Activated CD4-positive, alpha-beta memory T cell treated with anti-CD3 and anti-CD28 coated beads, Interleukin-2, amount 10 ng/mL, durations not matched to agents 7 days and 5 days (primary cell): ENCODE measurements at regions not wholly inside any gene's neighbourhood (a gene's known extent, or its start where the extent isn't known, plus 50 kb on each side); places are given as distances from the start of the nearest gene placed in this dataset.
A peak's percentile ranks its signal among the peaks of the same experiment; 100 is the strongest.
"Not testable (repeated sequence)": the region's sequence is repeated elsewhere in the genome, so short reads cannot be mapped to it uniquely, and the experiment has no call there.

Experiments used
- CTCF ChIA-PET: fragments of 350-600 bp; sonication (Branson Sonifier 250); formaldehyde crosslinking; loops from one replicate; lab custom pipeline; 2021; ENCODE audit warnings: antibody characterized with exemption, inconsistent platforms; lab: Charles Lee
- POLR2A ChIA-PET: fragments of 350-600 bp; sonication (Branson Sonifier 250); formaldehyde crosslinking; loops from one replicate; lab custom pipeline; 2021; ENCODE audit warnings: antibody characterized with exemption; lab: Charles Lee
- DNase-seq: peaks from one replicate; pipeline ENCODE4 v3.0.0-alpha.2; 2020
- H3K27ac Mint-ChIP-seq: one replicate; pipeline ENCODE4 v1.8.0; 2021; ENCODE audit warnings: mild to moderate bottlenecking, mixed read lengths
- H3K27me3 Mint-ChIP-seq: one replicate; pipeline ENCODE4 v1.8.0; 2021; ENCODE audit warnings: mixed read lengths
- H3K36me3 Mint-ChIP-seq: one replicate; pipeline ENCODE4 v1.8.0; 2021; ENCODE audit warnings: low read depth, mixed read lengths
- H3K4me1 Mint-ChIP-seq: one replicate; pipeline ENCODE4 v1.8.0; 2021; ENCODE audit warnings: mixed read lengths
- H3K4me3 Mint-ChIP-seq: one replicate; pipeline ENCODE4 v1.8.0; 2021; ENCODE audit warnings: mild to moderate bottlenecking, mixed read lengths
- H3K9me3 Mint-ChIP-seq: one replicate; pipeline ENCODE4 v1.8.0; 2021; ENCODE audit warnings: mixed read lengths

DNA sequence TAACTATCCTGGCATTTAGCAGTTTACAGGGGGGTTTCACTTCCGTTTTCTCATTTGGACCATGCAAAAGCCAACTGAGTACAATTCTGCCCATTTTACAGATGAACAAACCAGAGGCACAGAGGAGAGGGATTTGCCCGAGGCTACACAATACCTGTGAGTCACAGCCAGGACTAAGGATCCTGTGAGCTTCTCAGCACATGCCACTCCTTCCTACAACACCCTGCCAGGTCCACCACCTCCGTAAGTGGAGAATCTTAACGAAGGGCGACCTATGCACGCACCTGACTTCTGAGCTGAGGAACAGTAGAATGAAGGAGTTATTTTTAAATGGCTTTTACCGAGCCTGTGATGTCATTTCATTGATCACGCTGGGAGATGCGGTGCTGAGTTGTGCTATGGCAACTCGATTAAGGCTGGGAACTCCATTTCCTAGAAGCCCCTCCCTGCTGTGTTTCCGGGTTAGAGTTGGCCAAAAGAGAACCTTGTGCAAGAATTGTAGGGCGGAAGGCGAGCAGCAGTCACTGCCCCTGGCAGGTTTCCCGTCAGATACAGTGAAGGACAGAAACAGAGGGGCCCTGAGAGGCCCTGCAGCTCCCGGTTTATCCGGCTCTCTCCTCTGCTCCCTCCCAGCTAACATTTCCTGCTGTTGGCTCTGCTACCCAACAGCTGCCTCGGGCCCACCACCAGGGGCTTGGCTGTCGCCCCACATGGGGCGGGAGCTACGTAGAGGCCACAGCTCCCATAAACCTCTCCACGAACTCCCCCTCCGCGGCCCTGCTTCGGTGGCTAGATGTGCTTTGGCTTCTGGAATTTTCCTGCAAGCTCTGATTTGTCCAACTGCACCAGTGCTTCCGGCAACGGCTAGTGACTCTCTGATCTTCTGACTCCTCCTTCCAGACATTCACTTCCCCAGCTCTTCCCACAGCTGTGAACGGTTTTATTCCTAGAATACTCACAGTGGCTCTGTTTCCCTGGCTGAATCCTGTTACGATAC is 75.1 kb upstream of the USP9X start:
- POLR2A ChIA-PET = interaction anchor here (1.1 to 2.1 kb wide), 3 partner anchors 13 to 75 kb away, joined by 3 to 21 read pairs (median 4); partner anchors contain the start of gene USP9X
- H3K36me3 Mint-ChIP-seq = no peaks in the 10 kb centered on the region
- DNase-seq = peak; percentile 69
- H3K27ac Mint-ChIP-seq = peak overlapping the region; percentile 64
- H3K4me1 Mint-ChIP-seq = peaks cover 26% of the 10 kb centered on the region
- CTCF ChIA-PET = interaction anchor here (0.9 kb wide), 1 partner anchor 105 kb away, joined by 3 read pairs; no protein-coding TSS in a partner anchor
- H3K27me3 Mint-ChIP-seq = peaks cover 7% of the 10 kb centered on the region
- H3K9me3 Mint-ChIP-seq = no peaks in the 10 kb centered on the region
- peak overlapping the region; percentile 66 for H3K4me3 Mint-ChIP-seq

GRCh38 chrX:41014776-41015360 is 70.4 kb upstream of the USP9X start:
- H3K4me3 Mint-ChIP-seq = no peak overlapping the region
- H3K27ac Mint-ChIP-seq = no peak overlapping the region
- H3K36me3 Mint-ChIP-seq = no peaks in the 10 kb centered on the region
- POLR2A ChIA-PET = interaction anchor here (1.0 kb wide), 1 partner anchor 70 kb away, joined by 3 read pairs; the partner anchor contains the start of gene USP9X
- H3K4me1 Mint-ChIP-seq = peaks cover 20% of the 10 kb centered on the region
- H3K27me3 Mint-ChIP-seq = peaks cover 3% of the 10 kb centered on the region
- DNase-seq = no peak
- H3K9me3 Mint-ChIP-seq = no peaks in the 10 kb centered on the region
- CTCF ChIA-PET = no interaction called here

GRCh38 chrX:41017785-41018184 is 67.5 kb upstream of the USP9X start:
- H3K27ac Mint-ChIP-seq, H3K27me3 Mint-ChIP-seq, CTCF ChIA-PET, H3K36me3 Mint-ChIP-seq, H3K4me3 Mint-ChIP-seq, DNase-seq, H3K9me3 Mint-ChIP-seq, POLR2A ChIA-PET: not testable (repeated sequence)
- peaks cover 12% of the 10 kb centered on the region for H3K4me1 Mint-ChIP-seq

DNA sequence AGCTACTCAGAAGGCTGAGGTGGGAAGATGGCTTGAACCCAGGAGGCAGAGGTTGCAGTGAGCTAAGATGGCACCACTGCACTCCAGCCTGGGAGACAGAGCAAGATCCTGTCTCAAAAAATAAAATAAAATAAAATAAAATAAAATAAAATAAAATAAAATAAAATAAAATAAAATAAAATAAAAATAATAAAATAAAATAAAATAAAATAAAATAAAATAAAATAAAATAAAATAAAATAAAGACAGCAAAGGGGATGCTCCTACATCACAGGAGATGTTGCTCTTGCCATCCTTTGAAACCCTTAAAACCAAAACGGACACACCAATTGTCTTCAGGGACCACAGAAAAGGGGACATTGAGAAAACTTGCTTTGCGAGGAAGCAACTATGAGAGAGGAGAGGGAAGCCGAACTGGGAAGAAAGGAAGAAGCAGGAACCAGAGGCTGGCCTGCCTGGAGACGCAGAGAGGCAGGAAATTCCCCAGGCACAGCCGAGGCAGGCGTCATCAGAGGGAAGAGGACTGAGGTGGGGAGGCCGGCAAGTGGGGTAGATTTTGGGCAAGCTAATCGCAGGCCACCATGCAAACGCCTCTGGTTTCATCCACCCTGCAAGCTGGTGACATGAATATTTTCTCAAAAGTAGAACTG is 66.7 kb upstream of the USP9X start:
- peaks cover 12% of the 10 kb centered on the region for H3K4me1 Mint-ChIP-seq
- POLR2A ChIA-PET, H3K4me3 Mint-ChIP-seq, DNase-seq, H3K27me3 Mint-ChIP-seq, H3K36me3 Mint-ChIP-seq, H3K27ac Mint-ChIP-seq, H3K9me3 Mint-ChIP-seq, CTCF ChIA-PET: not testable (repeated sequence)

- POLR2A ChIA-PET = no interaction called here
Measured at GRCh38 chrX:41019041-41019392, 66.2 kb upstream of the USP9X start.

DNA sequence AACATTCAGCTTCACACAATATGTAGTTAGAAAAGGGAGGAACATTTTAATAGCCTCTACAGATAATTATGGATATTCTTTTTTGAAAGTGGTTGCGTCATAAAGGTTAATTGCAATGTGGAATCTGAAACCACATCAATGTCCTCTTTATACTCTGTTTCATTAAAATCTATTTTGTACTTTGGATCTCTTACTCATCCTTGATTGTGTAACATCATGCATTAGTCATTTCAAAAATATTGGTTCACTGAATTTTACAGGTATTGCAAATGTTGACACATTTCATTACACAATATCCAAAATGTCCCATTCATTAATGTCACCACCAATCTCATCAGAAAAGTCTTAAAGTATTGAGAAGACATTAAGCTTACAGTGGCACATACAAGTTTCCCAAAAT is 62.7 kb upstream of the USP9X start:
- ChIA-PET POLR2A (no interaction called here), CTCF (no interaction called here)
- H3K4me3 Mint-ChIP-seq = no peak overlapping the region
- DNase-seq = no peak
- no peaks in the 10 kb centered on the region for H3K9me3 Mint-ChIP-seq
- H3K4me1 Mint-ChIP-seq = no peaks in the 10 kb centered on the region
- no peak overlapping the region for H3K27ac Mint-ChIP-seq
- H3K27me3 Mint-ChIP-seq = peaks cover 2% of the 10 kb centered on the region
- H3K36me3 Mint-ChIP-seq = no peaks in the 10 kb centered on the region

More at GRCh38 chrX:41019041-41019392, 66.2 kb upstream of the USP9X start:
- peaks cover 12% of the 10 kb centered on the region for H3K4me1 Mint-ChIP-seq
- no peak for DNase-seq
- H3K9me3 Mint-ChIP-seq = no peaks in the 10 kb centered on the region
- H3K36me3 Mint-ChIP-seq = no peaks in the 10 kb centered on the region
- CTCF ChIA-PET = no interaction called here
- no peak overlapping the region for H3K27ac Mint-ChIP-seq
- peaks cover 2% of the 10 kb centered on the region for H3K27me3 Mint-ChIP-seq
- no peak overlapping the region for H3K4me3 Mint-ChIP-seq

DNA sequence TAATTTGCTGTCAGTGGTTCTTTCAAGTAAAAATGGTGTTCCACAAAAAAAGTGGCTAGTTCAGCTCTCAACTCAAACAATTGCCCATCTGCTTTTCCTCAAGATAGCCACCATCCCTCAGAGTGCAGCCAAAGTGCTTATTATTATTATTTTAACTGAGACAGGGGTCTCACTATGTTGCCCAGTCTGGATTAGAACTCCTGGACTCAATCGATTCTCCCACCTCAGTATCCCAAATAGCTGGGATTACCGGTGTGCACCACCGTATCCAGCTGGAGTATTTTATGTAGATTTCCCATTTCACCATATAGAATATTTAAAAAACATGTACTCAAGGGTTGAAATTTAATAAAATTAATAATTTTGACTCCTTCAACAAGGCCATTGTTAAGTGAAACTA is 62.1 kb upstream of the USP9X start:
- no peaks in the 10 kb centered on the region for H3K4me1 Mint-ChIP-seq
- no peaks in the 10 kb centered on the region for H3K9me3 Mint-ChIP-seq
- ChIA-PET POLR2A (no interaction called here), CTCF (no interaction called here)
- no peak overlapping the region for H3K4me3 Mint-ChIP-seq
- no peak overlapping the region for H3K27ac Mint-ChIP-seq
- peaks cover 2% of the 10 kb centered on the region for H3K27me3 Mint-ChIP-seq
- H3K36me3 Mint-ChIP-seq = no peaks in the 10 kb centered on the region
- DNase-seq = no peak

GRCh38 chrX:41024335-41024734 is 60.9 kb upstream of the USP9X start:
- H3K4me1 Mint-ChIP-seq, POLR2A ChIA-PET, H3K9me3 Mint-ChIP-seq, DNase-seq, CTCF ChIA-PET, H3K4me3 Mint-ChIP-seq, H3K27me3 Mint-ChIP-seq, H3K36me3 Mint-ChIP-seq, H3K27ac Mint-ChIP-seq: not testable (repeated sequence)

GRCh38 chrX:41024755-41025154 is 60.5 kb upstream of the USP9X start:
- Mint-ChIP-seq H3K4me3 (no peak overlapping the region), H3K4me1 (no peaks in the 10 kb centered on the region), H3K9me3 (no peaks in the 10 kb centered on the region), H3K27ac (no peak overlapping the region), H3K27me3 (no peaks in the 10 kb centered on the region), H3K36me3 (no peaks in the 10 kb centered on the region)
- CTCF ChIA-PET = no interaction called here
- no peak for DNase-seq
- POLR2A ChIA-PET = no interaction called here

DNA sequence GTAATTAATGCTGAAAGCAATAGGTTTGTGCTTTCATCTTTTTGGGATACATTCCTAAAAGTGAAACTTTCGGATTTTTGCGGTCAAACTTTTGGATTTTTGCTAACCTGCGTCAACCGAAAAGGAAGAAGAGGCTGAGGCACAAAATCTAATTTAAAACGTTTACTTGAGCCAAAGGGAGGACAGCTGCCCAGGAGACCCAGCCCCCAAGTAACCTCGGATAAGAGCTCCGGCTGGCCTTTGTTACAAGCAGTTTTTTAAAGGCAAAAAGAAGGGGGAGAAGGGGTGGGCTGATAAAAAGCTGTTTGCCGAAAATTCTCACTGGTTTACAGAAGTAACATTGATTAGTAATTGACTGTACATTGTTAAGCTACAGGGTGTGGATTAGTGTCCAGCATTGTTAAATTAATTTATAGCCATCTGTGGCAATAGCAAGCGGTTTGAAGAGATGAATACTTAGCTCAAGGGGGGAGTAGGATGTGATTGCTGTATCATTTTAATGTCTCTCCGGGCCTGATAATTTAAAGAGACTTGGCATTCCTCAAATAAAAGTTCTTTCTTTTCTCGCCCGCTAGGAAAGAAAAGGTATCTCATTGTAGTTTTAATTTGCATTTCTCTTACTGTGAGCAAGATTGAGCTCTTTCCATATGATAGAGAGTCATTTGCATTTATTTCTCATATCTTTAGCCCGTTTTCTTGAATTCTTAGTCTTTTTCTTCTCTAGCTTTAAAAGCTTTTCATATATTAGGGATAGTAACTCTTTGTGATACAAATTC is 59.1 kb upstream of the USP9X start:
- ChIA-PET CTCF (no interaction called here), POLR2A (no interaction called here)
- no peaks in the 10 kb centered on the region for H3K36me3 Mint-ChIP-seq
- H3K9me3 Mint-ChIP-seq = no peaks in the 10 kb centered on the region
- H3K4me3 Mint-ChIP-seq = no peak overlapping the region
- no peaks in the 10 kb centered on the region for H3K4me1 Mint-ChIP-seq
- H3K27me3 Mint-ChIP-seq = no peaks in the 10 kb centered on the region
- H3K27ac Mint-ChIP-seq = no peak overlapping the region
- no peak for DNase-seq

DNA sequence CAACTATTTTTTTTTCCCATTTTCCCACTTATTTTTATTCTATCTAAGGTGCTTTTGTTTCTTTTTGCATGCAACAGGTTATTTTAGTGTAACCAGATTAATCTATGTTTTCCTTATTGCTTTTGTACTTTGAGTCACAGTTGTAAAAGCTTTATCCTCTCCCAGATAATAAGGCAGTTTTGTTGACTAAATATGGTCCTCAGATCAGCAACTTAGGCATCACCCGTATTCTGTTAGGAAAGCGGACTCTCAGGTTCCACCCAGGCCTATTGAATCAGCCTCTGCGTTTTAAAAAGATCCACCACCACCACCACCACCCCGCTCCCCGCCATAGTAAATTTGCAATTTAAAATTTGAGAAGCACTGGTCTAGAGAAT is 58.6 kb upstream of the USP9X start:
- ChIA-PET POLR2A (no interaction called here), CTCF (no interaction called here)
- Mint-ChIP-seq H3K27me3 (no peaks in the 10 kb centered on the region), H3K36me3 (no peaks in the 10 kb centered on the region), H3K4me1 (no peaks in the 10 kb centered on the region), H3K9me3 (no peaks in the 10 kb centered on the region), H3K27ac (no peak overlapping the region), H3K4me3 (no peak overlapping the region)
- no peak for DNase-seq

- H3K27ac Mint-ChIP-seq = no peak overlapping the region
- no peaks in the 10 kb centered on the region for H3K9me3 Mint-ChIP-seq
- H3K4me1 Mint-ChIP-seq = no peaks in the 10 kb centered on the region
- no peak overlapping the region for H3K4me3 Mint-ChIP-seq
- DNase-seq = no peak
- no peaks in the 10 kb centered on the region for H3K36me3 Mint-ChIP-seq
- H3K27me3 Mint-ChIP-seq = no peaks in the 10 kb centered on the region
- CTCF ChIA-PET = no interaction called here
- POLR2A ChIA-PET = no interaction called here
Measured at GRCh38 chrX:41029332-41029731, 55.9 kb upstream of the USP9X start.
